IPS-NIHi7 (cell line): ENCODE measurements at regions not wholly inside any gene's neighbourhood (a gene's known extent, or its start where the extent isn't known, plus 50 kb on each side); places are given as distances from the start of the nearest gene placed in this dataset.

Experiments used
- DNase-seq: peaks from one replicate; pipeline ENCODE4 v3.0.0; 2012; ENCODE audit warnings: mixed read lengths; ENCODE audit errors: extremely low spot score

DNA sequence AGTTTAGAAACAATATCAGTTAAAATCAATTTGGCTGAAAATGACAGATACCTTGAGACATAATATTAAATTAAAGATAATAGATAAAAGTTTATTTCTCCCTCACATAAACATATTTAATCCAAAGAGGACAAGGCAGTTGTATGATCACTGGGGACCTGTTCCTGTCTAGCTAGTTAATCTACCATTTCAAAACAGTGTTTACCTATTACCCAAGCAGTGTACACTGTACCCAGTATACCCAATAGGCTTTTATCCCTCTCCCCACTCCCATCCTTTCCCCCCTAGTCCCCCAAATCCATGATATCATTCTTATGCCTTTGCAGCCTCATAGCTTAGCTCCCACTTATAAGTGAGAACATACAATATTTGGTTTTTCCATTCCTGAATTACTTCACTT is 229.7 kb upstream of the LARGE1 start:
- no peak for DNase-seq

- DNase-seq, result no peak
Measured at GRCh38 chr22:34159491-34159890, 239.2 kb upstream of the LARGE1 start.

DNA sequence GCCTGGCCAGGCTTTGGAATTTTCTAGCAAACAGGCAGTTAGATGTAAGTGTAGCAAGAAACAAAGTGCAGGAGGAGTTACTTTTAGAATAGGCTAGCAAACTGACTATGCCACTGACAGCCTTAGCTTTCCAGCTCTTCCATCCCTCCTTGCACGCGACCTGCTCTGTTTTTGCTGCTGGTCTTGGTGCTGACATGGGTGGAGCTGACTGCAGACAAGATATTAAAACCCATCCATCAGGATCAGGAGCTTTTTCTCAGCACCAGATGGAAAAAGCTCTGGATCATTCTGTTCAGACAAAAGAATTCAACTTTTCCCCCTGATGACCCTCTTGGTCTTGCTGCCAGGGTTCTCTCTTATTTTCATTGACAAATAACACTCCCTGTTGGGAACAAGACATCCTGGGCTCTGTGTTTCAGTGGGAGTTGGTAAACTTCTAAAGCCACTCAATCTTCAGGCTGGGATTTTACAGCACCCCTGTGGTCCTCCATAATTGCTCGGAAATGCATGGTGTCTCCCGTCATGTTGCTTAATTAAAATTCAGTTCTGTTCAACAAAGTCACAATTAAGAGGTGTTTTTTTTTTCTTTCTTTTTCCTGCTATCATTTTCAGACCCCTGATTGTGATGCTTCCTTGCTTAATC is 240.0 kb upstream of the LARGE1 start:
- peak; percentile 24 for DNase-seq

- no peak for DNase-seq
Measured at GRCh38 chr22:34161431-34162123, 241.3 kb upstream of the LARGE1 start.

GRCh38 chr22:34198976-34199375 is 278.7 kb upstream of the LARGE1 start:
- DNase-seq, result no peak

DNA sequence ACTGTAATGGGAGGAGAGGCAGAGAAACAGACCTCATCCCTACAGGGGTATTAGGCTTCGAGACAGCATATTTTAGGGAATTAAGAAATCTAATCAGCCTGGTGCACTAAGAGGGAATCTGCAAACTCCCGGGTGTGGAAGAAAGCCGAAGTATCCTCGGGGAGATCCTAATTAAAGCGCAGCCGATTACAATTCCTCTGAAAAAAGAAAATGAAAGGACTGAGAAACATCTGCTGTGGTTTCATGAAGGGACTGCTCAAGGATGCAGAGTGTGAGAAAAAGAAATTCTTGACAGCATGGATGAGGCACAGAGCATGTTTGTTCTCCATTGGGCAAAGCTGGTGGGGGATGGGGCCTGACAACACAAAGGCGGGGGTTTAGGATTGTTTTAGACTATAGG is 290.0 kb upstream of the LARGE1 start:
- DNase-seq, result no peak

- DNase-seq, result no peak
Measured at GRCh38 chr22:34214372-34214771, 294.1 kb upstream of the LARGE1 start.

GRCh38 chr22:34225278-34225677 is 305.0 kb upstream of the LARGE1 start:
- no peak for DNase-seq

DNA sequence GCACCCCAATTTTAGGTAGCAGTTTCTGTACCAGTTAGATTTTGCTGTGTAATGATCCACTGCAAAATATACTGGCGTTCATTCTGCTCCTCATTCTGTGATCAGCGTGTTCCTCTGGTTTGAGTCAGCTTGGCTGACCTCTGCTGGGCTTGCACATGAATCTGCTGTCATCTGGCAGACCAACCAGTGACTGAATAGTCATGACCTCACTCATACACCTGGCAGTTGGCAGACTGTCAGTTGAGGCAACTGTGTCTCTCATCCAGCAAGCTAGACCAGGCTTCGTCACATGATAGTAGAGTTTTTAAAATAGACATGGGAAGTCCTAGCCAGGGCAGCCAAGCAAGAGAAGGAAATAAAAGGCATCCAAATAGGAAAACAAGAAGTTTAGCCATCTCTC is 316.3 kb upstream of the LARGE1 start:
- DNase-seq, result no peak

- DNase-seq, result no peak
Measured at GRCh38 chr22:34239421-34239820, 319.1 kb upstream of the LARGE1 start.

- DNase-seq, result no peak
Measured at GRCh38 chr22:34243023-34243422, 322.7 kb upstream of the LARGE1 start.

- no peak for DNase-seq
Measured at GRCh38 chr22:34255042-34255441, 334.8 kb upstream of the LARGE1 start.

DNA sequence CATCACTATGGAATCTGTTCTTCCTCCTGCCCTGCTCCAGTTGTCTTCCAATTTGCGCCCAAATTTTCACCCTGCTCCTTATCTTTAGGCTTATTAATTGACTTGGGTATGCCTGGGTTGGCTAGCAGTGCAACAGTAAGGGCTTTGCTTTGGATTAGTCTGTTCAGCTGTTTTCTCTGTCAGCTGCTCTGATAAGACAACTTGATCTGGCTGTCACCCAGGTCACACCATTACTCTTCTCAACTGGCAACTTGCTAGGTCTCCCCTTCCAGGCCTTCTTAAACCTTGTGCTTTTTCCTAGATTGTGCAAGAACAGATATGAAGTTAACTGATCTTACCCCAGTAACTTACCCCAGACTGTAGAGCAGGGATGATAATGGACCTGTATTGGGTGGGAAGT is 357.8 kb upstream of the LARGE1 start:
- no peak for DNase-seq

DNA sequence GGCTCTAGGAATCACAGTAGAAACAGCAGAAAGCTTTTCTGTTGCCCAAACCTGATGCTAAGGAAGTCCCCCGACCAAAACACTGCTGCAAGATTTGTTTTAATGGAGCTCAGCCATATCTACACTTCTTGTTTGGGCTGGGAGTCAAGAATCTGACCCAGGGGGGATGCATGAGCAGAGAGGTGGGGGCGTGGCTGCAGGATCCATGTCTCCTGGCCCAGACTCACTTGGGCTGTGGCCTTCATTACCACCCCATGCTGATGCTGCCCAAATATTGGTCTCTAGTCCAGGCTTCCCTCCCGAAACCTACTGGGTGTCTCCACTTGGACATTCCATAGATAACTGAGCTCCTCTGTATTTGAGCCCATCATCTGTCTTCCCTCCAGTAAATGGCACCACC is 361.5 kb upstream of the LARGE1 start:
- no peak for DNase-seq

GRCh38 chr22:34283844-34284243 is 363.6 kb upstream of the LARGE1 start:
- DNase-seq, result no peak

- DNase-seq, result no peak
Measured at GRCh38 chr22:34293324-34293723, 373.0 kb upstream of the LARGE1 start.

- no peak for DNase-seq
Measured at GRCh38 chr22:34294476-34294875, 374.2 kb upstream of the LARGE1 start.

GRCh38 chr22:34294986-34295385 is 374.7 kb upstream of the LARGE1 start:
- no peak for DNase-seq

- no peak for DNase-seq
Measured at GRCh38 chr22:34296461-34296860, 376.2 kb upstream of the LARGE1 start.

- no peak for DNase-seq
Measured at GRCh38 chr22:34297536-34298120, 377.4 kb upstream of the LARGE1 start.

DNA sequence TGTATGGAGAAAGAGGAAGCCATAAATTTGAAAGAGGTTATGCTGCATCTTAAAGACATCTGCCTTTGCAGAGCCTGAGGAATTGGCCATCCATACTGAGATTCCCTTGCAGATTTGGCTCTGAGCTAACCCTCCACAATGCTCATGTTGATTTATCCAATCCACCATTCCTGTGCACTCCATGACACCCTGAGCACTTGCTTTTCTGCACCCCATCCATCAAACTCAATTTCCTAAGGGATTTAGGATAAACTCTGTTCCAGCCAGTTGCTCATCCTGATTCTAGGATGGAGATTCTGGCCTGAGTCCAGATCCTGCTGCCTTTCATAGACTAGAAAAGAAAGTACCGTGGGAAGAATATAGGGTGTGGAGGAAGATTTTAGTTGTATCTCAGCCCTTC is 379.2 kb upstream of the LARGE1 start:
- no peak for DNase-seq

- DNase-seq, result no peak
Measured at GRCh38 chr22:34301569-34301968, 381.3 kb upstream of the LARGE1 start.

GRCh38 chr22:34303656-34304055 is 383.4 kb upstream of the LARGE1 start:
- DNase-seq, result no peak
